ENCODE measurements at regions not wholly inside any gene's neighbourhood (a gene's known extent, or its start where the extent isn't known, plus 50 kb on each side); places are given as distances from the start of the nearest gene placed in this dataset.

DNA sequence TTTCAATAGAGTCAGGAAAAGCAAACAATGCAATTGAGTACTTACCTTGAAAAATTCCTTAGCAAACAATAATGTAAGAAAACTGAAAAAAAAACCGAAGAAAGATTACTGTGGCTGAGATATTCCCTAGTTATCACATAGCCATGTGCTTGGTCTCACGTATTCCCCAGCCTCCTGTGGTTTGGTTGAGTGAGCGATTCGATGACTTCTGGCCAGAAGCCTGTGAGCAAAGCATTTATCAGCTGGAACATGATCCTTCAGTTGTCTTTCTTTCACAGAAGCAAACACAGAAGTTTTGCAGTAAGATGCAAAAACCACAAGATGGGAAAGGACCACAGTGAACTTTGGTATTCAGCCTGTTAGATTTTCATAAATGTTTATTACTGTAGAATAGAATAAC lies 1754.3 kb upstream of the AGA start:
- H3K4me3 ChIP-seq: no peak overlapping the region
- 19 to 23% methylated on average over 4 of the region's 4 CpGs for WGBS, 2 donors
- DNase-seq (no peak), ATAC-seq (no peak)
- H3K36me3 ChIP-seq (replicated peaks in 1 of 2; ENCODE audit: insufficient read depth in 1 of 2, low read depth in 2 of 2): no peaks in the 10 kb centered on the region
- no peak overlapping the region for H3K27ac ChIP-seq
- H3K4me1 ChIP-seq: no peaks in the 10 kb centered on the region
- H3K9me3 ChIP-seq: no peaks in the 10 kb centered on the region
- no peak for TF ChIP-seq POLR2A (IDR thresholded peaks at IDR 0.05)
- TF ChIP-seq, protein P1, sequence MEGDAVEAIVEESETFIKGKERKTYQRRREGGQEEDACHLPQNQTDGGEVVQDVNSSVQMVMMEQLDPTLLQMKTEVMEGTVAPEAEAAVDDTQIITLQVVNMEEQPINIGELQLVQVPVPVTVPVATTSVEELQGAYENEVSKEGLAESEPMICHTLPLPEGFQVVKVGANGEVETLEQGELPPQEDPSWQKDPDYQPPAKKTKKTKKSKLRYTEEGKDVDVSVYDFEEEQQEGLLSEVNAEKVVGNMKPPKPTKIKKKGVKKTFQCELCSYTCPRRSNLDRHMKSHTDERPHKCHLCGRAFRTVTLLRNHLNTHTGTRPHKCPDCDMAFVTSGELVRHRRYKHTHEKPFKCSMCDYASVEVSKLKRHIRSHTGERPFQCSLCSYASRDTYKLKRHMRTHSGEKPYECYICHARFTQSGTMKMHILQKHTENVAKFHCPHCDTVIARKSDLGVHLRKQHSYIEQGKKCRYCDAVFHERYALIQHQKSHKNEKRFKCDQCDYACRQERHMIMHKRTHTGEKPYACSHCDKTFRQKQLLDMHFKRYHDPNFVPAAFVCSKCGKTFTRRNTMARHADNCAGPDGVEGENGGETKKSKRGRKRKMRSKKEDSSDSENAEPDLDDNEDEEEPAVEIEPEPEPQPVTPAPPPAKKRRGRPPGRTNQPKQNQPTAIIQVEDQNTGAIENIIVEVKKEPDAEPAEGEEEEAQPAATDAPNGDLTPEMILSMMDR (IDR thresholded peaks at IDR 0.05): no peak
- intact Hi-C loops (cut with DNase I): no loop called here
- H3K27me3 ChIP-seq: no peaks in the 10 kb centered on the region

DNA sequence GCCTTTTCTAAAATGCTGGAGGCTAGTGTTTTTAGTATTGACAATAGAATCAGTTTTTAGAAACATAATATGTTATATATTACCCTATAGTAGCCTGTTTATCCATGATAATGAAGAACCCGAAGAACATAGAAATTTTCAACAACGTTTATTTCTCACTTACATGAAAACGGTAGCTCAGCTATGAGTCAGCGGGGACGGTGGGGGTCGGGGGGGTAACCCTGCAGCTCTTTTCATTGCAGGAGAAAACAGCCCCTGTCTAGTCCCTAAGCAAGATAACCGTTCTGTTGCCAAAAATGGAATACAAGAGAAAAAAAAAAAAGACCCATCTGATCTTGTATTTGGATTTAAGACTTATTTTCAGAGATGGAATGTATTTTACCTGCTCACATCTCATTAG lies 1758.4 kb upstream of the AGA start:
- intact Hi-C loops (cut with DNase I): no loop called here
- H3K27ac ChIP-seq: no peak overlapping the region
- TF ChIP-seq POLR2A (IDR thresholded peaks at IDR 0.05): no peak
- no peak for ATAC-seq
- H3K36me3 ChIP-seq (replicated peaks in 1 of 2; ENCODE audit: insufficient read depth in 1 of 2, low read depth in 2 of 2): no peaks in the 10 kb centered on the region
- no peak for DNase-seq
- 60 to 71% methylated on average over 7 of the region's 7 CpGs for WGBS, 2 donors
- H3K4me1 ChIP-seq: no peaks in the 10 kb centered on the region
- H3K4me3 ChIP-seq: no peak overlapping the region
- H3K27me3 ChIP-seq: no peaks in the 10 kb centered on the region
- H3K9me3 ChIP-seq: no peaks in the 10 kb centered on the region

DNA sequence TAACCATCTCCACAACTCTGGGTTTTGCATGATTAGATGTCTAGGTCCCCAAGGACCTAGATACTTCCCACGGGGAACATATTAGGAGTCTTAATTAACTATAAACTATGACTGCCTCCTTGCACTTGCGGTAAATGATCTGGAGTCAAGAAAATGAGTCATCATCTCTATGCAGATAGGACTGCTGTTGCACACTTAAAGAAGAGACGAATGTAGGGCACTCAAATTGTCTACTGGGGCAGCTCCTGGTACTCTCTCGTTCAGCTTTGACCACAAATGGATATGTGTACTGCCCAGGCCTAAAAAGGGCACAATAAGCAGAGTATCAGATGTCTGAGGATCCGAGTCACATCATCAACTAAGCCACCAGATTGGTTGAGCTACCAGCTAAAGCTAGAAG lies 1783.4 kb upstream of the AGA start:
- H3K4me1 ChIP-seq: no peaks in the 10 kb centered on the region
- intact Hi-C loops (cut with DNase I): no loop called here
- H3K27me3 ChIP-seq: no peaks in the 10 kb centered on the region
- no peak for ATAC-seq
- no peak overlapping the region for H3K27ac ChIP-seq
- H3K36me3 ChIP-seq (replicated peaks in 1 of 2; ENCODE audit: insufficient read depth in 1 of 2, low read depth in 2 of 2): no peaks in the 10 kb centered on the region
- no peak for TF ChIP-seq POLR2A (IDR thresholded peaks at IDR 0.05)
- TF ChIP-seq, protein P1 (IDR thresholded peaks at IDR 0.05): no peak
- H3K9me3 ChIP-seq: no peaks in the 10 kb centered on the region
- H3K4me3 ChIP-seq: no peak overlapping the region
- DNase-seq: no peak
- WGBS, 2 donors: 43% methylated on average over 5 of the region's 5 CpGs

DNA sequence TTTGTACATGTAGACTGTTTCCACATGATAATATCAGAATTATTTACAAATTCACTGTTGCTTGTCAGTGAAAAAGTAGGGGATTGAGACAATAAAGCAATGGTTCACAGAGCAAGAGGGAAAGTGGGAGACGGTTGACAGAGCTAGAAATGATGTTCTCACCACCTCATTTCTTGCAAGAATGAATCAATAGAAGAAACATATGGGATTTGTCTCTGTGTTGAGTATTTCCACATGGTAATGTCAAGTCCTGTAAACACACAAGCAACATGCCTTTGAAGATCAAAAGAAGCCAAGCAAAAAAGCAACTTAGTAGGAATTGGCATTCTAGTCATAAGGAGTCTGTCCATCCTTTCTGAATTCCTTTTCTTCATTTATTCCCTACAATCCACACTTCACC lies 1806.6 kb upstream of the AGA start:
- no peak overlapping the region for H3K4me3 ChIP-seq
- ATAC-seq (no peak), DNase-seq (no peak)
- TF ChIP-seq, protein P1 (IDR thresholded peaks at IDR 0.05): no peak
- TF ChIP-seq POLR2A (IDR thresholded peaks at IDR 0.05): no peak
- H3K27ac ChIP-seq: no peak overlapping the region
- no peaks in the 10 kb centered on the region for H3K9me3 ChIP-seq
- no peaks in the 10 kb centered on the region for H3K4me1 ChIP-seq
- no peaks in the 10 kb centered on the region for H3K27me3 ChIP-seq
- WGBS, 2 donors: 33 to 52% methylated on average over 1 of the region's 1 CpG
- H3K36me3 ChIP-seq (replicated peaks in 1 of 2; ENCODE audit: insufficient read depth in 1 of 2, low read depth in 2 of 2): no peaks in the 10 kb centered on the region
- intact Hi-C loops (cut with DNase I): no loop called here

DNA sequence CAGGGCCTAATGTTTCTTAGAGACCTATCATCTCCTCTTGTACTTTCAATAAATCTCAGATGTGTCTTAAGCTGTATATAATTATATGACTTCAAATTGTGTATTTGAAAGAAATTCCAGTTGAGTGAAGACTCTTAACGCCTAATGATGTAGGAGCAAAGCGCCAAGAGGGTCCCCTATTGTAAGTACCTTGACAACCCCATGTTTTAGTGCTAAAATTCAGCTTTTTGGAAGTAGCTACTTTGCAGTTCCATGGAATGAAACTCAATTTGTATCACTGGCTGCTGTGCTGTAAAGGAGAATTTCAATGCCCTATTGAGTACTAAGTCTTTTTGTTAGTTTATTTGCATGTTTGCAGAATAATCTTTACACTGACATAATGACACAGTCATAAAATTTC lies 1826.6 kb upstream of the AGA start:
- no peaks in the 10 kb centered on the region for H3K36me3 ChIP-seq (replicated peaks in 1 of 2; ENCODE audit: insufficient read depth in 1 of 2, low read depth in 2 of 2)
- no peak overlapping the region for H3K27ac ChIP-seq
- H3K4me1 ChIP-seq: no peaks in the 10 kb centered on the region
- H3K4me3 ChIP-seq: no peak overlapping the region
- H3K27me3 ChIP-seq: no peaks in the 10 kb centered on the region
- no peaks in the 10 kb centered on the region for H3K9me3 ChIP-seq
- TF ChIP-seq, protein P1 (IDR thresholded peaks at IDR 0.05): no peak
- TF ChIP-seq POLR2A (IDR thresholded peaks at IDR 0.05): no peak
- intact Hi-C loops (cut with DNase I): no loop called here
- 48 to 60% methylated on average over 2 of the region's 2 CpGs for WGBS, 2 donors
- ATAC-seq (no peak), DNase-seq (no peak)
